HG03108 (cell line): ENCODE measurements at regions not wholly inside any gene's neighbourhood (a gene's known extent, or its start where the extent isn't known, plus 50 kb on each side); places are given as distances from the start of the nearest gene placed in this dataset.
"Not testable (repeated sequence)": the region's sequence is repeated elsewhere in the genome, so short reads cannot be mapped to it uniquely, and the experiment has no call there.

Experiments
- ATAC-seq: cut with Tn5 transposase; IDR thresholded peaks from one replicate; pipeline ENCODE4 v1.9.1; 2021; ENCODE audit warnings: moderate library complexity; ENCODE audit not compliant: unreplicated experiment

DNA sequence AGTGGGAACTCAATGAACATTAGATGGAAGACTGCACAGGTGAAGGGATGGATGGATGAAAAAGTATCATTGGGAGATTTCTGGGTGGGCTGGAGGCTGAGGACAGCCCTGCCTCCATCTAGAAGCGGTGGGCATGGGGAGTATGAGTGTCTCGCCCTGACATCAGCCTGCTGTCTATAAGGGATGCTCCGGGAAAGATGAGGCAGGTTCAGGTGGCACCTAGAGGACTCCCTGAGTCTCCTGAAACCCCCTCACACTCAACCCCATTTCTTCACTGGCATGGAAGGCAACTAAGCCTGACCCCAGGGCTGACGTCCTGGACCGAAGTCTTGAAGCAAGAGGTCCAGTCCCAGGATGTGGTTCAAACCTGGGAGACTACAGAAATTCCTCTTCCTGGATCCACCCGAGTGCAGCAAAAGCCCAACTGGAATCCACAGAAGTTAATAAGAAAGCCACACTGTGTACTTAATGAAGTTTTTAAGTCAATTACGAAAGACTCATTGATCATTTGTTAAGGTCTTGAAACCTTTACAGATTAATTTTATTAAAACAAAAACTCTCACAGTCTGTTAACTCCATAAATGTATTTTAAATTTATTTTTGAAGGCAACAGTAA, 238.8 kb downstream of the EMX2 start:
- no peak for ATAC-seq

- no peak for ATAC-seq
These were observed 239.7 kb downstream of the EMX2 start for GRCh38 chr10:117782276-117782675.

DNA sequence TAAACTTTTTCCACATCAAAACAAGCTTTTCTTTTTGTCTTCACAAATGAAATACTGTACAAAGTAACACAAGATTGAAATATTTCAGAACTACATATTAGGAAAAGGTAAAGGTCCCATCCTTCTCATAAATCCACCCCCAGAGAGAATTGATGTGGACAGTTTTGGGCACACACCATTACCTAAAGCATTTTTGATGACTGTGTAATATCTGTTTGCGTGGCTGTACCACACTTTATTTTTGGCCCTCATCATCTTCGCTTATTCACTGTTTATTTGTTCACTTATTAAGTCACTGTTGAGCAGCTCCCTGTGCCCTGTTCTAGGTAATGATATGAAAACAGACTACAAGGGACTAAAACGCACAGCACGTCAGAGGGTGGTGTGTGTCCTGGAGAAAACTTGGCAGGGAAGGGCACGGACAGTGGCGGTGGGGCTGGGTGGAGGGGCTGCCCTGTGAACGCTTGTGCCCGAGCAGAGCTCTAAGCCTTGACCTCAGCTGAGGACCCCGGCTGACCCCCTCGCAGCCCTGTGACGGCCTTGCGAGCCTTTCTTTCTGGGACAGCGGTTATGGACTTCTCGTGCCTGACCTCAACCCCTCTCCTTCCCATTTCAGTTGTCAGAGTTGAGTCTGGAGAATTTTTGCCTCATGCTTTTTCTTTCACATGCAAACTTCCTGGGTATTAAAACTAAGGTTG, 241.3 kb downstream of the EMX2 start:
- no peak for ATAC-seq

DNA sequence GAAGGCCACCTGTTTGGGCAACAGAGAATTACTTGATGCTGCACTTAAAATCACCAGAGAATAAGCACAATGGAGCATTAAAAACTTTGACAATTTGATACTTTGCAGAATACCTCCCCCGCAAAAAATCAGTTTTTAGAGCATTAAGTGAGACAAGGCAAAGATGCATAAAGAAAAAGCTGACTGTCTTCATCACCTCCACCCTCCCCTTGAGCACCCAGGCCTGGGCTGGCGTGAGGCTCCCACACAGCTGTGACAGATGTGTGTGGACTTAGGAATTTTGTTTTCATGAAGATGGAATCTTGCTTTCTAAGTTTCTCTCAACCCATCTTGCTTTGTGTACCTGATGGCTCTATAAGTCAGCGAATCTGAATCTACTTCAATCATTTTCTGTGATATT, 242.2 kb downstream of the EMX2 start:
- no peak for ATAC-seq

- no peak for ATAC-seq
These were observed 246.4 kb downstream of the EMX2 start for GRCh38 chr10:117788911-117789310.

GRCh38 chr10:117790179-117790578, 247.6 kb downstream of the EMX2 start:
- no peak for ATAC-seq

- no peak for ATAC-seq
These were observed 248.1 kb downstream of the EMX2 start for GRCh38 chr10:117790621-117791020.

DNA sequence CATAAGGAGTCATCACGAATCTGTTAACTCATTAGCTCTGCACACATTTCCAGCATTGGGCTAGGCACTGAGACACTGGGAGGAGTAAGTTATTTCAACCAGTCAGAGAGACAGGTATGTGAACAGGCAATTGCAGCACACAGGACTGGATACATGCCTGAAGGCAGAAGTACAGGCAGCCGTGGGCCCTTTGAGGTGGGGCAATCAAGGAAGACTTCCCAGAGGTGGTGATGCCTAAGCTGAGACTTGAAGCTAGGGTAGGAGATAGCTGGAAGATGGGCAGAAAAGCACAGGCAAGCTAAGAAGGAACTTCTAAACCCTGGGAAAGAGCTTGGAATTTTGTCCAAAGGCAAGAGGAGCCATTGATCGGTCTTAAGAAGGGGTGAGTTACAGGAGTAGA, 249.7 kb downstream of the EMX2 start:
- ATAC-seq, result no peak

- ATAC-seq, result no peak
These were observed 250.5 kb downstream of the RAB11FIP2 start for GRCh38 chr10:117796130-117796745.

- no peak for ATAC-seq
These were observed 249.4 kb downstream of the RAB11FIP2 start for GRCh38 chr10:117797296-117797695.

DNA sequence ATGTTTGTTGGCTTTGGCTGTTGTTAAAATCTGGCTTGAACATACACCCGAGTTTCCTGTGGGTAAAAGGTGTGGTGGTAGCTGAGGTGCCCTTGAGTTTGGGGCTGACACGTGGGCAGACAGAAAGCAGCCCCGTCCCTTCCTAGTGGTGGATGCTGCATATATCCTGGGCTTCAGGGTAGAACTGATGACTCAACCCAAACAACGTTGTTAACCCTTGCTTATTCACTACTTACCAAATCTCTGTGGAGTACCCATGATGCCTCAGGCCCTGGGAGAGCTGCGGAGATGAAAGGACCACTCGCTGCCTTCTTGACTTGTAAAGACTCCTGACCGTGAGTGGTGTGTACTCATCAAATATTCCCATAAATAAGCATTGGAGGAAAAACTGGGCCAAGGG, 245.1 kb downstream of the RAB11FIP2 start:
- ATAC-seq, result no peak

DNA sequence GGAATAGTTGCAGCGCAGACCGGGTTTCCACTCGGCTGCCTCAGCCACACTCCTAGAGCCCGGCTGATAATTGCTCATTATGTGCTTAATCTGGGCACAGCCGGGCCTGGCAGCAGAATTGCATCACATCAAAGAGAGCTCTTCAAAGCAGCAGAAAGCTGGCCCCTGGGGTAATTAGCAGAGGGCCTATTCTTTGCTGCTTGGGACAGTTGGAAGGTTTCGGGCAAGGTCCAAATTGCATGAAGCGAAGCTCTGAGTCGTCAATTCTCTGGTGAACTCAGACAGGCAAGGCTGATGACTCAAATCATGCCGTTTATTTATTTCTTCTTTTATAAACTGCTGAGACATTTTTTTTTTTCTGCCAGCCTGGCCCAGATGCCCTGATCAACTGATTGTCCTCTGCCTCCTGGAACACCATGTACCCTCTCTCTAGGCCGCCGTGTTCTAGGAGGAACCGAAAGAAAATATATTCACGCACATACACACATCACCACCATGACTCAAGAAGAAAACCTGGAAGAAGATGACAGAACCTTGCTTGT, 242.2 kb downstream of the RAB11FIP2 start:
- ATAC-seq, result no peak

- no peak for ATAC-seq
These were observed 241.6 kb downstream of the RAB11FIP2 start for GRCh38 chr10:117805139-117805538.

DNA sequence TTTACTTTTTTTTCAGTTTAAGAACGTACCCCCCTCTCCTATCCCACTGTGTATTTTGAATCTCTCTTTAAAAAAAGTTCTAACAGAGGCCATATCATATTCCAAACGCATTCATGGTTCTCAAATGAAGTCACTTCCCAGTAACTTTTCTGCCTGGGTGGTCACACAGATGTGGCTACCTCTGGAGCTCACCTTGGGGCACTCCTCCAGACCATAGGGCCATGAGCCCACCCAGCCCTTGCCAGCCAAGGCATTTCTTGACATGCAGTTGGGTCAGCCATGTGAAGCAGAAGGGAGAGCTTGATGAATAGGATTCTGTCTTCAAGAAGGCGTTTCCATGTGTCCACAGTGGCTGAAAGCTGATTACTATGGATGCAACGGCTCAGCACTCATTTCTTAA, 239.3 kb downstream of the RAB11FIP2 start:
- ATAC-seq, result no peak

- not testable (repeated sequence) for ATAC-seq
These were observed 230.9 kb downstream of the RAB11FIP2 start for GRCh38 chr10:117815816-117816215.

- no peak for ATAC-seq
These were observed 229.6 kb downstream of the RAB11FIP2 start for GRCh38 chr10:117817116-117817515.

DNA sequence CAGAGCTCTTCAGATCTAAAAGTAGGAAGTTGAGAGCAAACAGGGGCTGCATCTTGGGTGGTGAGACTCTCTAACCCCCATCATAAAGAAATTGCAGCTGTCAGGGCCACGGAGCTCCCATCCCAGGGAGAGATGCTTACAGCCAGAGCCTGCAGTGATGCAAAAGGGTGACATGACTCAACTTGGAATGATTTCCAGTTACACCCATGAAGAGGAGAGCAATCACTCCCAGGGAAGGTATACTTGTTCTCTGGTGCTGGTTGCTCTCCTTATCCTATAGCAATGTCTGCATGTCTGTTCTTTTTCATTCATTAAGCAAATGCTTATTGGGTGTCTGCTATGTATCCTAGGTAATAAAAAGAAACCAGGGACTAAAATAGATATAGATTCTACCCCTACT, 228.0 kb downstream of the RAB11FIP2 start:
- ATAC-seq, result no peak

GRCh38 chr10:117819304-117819703, 227.4 kb downstream of the RAB11FIP2 start:
- no peak for ATAC-seq

DNA sequence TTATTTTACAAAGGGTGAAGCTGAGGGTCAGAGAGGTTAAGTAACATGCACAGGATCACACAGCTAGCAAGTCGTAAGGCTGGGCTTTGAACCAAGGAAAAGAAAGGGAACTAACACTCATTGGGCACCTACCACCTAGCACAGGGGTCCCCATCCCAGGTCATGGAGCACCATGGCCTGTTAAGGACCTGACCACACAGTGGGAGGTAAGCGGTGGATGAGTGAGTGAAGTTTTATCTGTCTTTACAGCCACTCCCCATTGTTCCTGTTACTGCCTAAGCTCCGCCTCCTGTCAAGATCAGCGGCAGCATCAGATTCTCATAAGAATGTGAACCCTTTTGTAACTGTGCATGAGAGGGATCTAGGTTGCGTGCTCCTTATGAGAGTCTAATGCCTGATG, 222.8 kb downstream of the RAB11FIP2 start:
- no peak for ATAC-seq

- ATAC-seq, result no peak
These were observed 216.5 kb downstream of the RAB11FIP2 start for GRCh38 chr10:117830205-117830604.

DNA sequence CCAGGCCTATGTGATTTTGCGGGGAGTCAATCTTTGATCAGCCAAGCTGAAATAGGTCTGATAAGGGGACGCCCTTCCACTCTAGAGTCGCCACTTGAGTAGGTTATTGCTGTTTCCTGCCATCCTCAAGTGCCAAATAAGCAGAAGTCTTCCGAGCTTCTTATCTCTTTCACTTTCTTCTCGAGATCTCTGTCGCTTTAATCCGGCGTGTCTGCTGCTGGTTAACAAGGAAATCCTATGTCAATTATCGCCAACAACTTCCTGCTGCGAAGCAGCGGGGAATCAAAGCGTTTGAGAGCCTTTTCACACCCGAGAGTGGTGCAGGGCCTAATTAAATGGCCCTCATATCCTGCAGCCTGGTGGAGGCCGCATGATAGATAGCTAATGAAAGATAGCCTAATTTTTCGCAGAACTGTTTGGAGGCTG, 215.9 kb downstream of the RAB11FIP2 start:
- no peak for ATAC-seq
